ENCODE measurements at regions not wholly inside any gene's neighbourhood (a gene's known extent, or its start where the extent isn't known, plus 50 kb on each side); places are given as distances from the start of the nearest gene placed in this dataset.

DNA sequence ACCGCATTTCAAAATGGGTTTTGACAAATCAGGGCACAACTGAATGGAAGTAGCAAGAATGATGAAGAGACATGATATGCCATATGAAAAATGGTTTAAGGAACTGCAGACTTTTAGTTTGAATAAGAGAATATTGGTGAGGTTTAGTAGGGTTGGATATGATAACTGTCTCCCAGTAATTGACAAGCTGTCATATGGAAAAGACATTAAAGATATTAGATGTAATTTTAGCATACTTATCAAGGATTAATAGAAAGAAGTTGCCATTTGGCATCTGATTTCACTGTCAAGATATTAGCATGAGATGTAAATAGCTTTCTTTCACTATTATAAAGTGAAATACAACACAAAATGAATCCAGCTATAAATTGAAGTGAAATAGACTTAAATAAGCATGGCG, 169.0 kb upstream of the MPDZ start:
- TF ChIP-seq, protein P1, sequence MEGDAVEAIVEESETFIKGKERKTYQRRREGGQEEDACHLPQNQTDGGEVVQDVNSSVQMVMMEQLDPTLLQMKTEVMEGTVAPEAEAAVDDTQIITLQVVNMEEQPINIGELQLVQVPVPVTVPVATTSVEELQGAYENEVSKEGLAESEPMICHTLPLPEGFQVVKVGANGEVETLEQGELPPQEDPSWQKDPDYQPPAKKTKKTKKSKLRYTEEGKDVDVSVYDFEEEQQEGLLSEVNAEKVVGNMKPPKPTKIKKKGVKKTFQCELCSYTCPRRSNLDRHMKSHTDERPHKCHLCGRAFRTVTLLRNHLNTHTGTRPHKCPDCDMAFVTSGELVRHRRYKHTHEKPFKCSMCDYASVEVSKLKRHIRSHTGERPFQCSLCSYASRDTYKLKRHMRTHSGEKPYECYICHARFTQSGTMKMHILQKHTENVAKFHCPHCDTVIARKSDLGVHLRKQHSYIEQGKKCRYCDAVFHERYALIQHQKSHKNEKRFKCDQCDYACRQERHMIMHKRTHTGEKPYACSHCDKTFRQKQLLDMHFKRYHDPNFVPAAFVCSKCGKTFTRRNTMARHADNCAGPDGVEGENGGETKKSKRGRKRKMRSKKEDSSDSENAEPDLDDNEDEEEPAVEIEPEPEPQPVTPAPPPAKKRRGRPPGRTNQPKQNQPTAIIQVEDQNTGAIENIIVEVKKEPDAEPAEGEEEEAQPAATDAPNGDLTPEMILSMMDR (IDR thresholded peaks at IDR 0.05; ENCODE audit: low read depth, low read length, poor library complexity, severe bottlenecking): no peak
- no peak for TF ChIP-seq EZH2phosphoT487 (IDR thresholded peaks at IDR 0.05; ENCODE audit: borderline replicate concordance, low read length)

All from DOHH2 (cell line).